ENCODE measurements at regions not wholly inside any gene's neighbourhood (a gene's known extent, or its start where the extent isn't known, plus 50 kb on each side); places are given as distances from the start of the nearest gene placed in this dataset.

- TF ChIP-seq CTCF (tag by site-specific recombination; IDR thresholded peaks at IDR 0.05) (no peak), ZNF501 (tag by site-specific recombination; IDR thresholded peaks at IDR 0.05) (no peak), SALL2 (tag by site-specific recombination; IDR thresholded peaks at IDR 0.05; ENCODE audit: borderline replicate concordance) (no peak), PRDM10 (tag by site-specific recombination; IDR thresholded peaks at IDR 0.05) (no peak), ZBTB1 (tag by site-specific recombination; IDR thresholded peaks at IDR 0.05) (no peak), ATF2 (tag by site-specific recombination; IDR thresholded peaks at IDR 0.05; ENCODE audit: low read depth) (no peak), FEZF1 (tag by site-specific recombination; IDR thresholded peaks at IDR 0.05) (no peak), REST (tag by site-specific recombination; IDR thresholded peaks at IDR 0.05) (no peak)
These were observed 229.1 kb downstream of the NFKBIZ start for GRCh38 chr3:102078401-102078800.

Measured in HEK293 (cell line).